Hepatocyte (in vitro differentiated cells): ENCODE measurements at regions not wholly inside any gene's neighbourhood (a gene's known extent, or its start where the extent isn't known, plus 50 kb on each side); places are given as distances from the start of the nearest gene placed in this dataset.

Experiments
- CTCF ChIP-seq: fragments of 200-600 bp; sonication (generic); IDR thresholded peaks from 2 replicates; pipeline ENCODE4 v1.5.1; 2016; ENCODE audit warnings: antibody characterized with exemption, mild to moderate bottlenecking; ENCODE audit not compliant: poor library complexity
- EZH2 ChIP-seq: fragments of 200-600 bp; sonication (generic); IDR thresholded peaks from 2 replicates; pipeline ENCODE4 v1.6.1; 2016; ENCODE audit warnings: antibody characterized with exemption, mild to moderate bottlenecking, borderline replicate concordance
- EZH2phosphoT487 ChIP-seq: fragments of 200-600 bp; sonication (generic); IDR thresholded peaks from one replicate; pipeline ENCODE4 v1.6.1; 2018; ENCODE audit warnings: antibody characterized with exemption, mild to moderate bottlenecking, low read depth, moderate library complexity; ENCODE audit not compliant: unreplicated experiment, severe bottlenecking

- no peak for TF ChIP-seq EZH2phosphoT487
- no peak for TF ChIP-seq CTCF
- TF ChIP-seq EZH2: no peak
Measured at GRCh38 chr5:175815126-175815913, 56.1 kb upstream of the CPLX2 start.
